Upper lobe of right lung (tissue), 1 donor: ENCODE measurements at regions not wholly inside any gene's neighbourhood (a gene's known extent, or its start where the extent isn't known, plus 50 kb on each side); places are given as distances from the start of the nearest gene placed in this dataset.

Experiments used
- ATAC-seq: fragments of 200-7000 bp; cut with Tn5 transposase; one replicate; pipeline ENCODE4 v1.9.1; 2020; ENCODE audit warnings: mild to moderate bottlenecking, moderate library complexity
- DNase-seq: peaks from one replicate; pipeline ENCODE4 v3.0.0-alpha.2; 2020
- H3K27ac ChIP-seq: fragments of 200-600 bp; one replicate; pipeline ENCODE4 v1.8.0; 2022
- H3K27me3 ChIP-seq: fragments of 200-600 bp; one replicate; pipeline ENCODE4 v1.8.0; 2022; ENCODE audit warnings: mild to moderate bottlenecking
- H3K36me3 ChIP-seq: fragments of 200-600 bp; one replicate; pipeline ENCODE4 v1.8.0; 2022
- H3K4me1 ChIP-seq: fragments of 200-600 bp; one replicate; pipeline ENCODE4 v1.8.0; 2022
- H3K4me3 ChIP-seq: fragments of 200-600 bp; one replicate; pipeline ENCODE4 v1.8.0; 2022; ENCODE audit warnings: mild to moderate bottlenecking
- H3K9me3 ChIP-seq: fragments of 200-600 bp; one replicate; pipeline ENCODE4 v1.8.0; 2022
- intact Hi-C: fragments of 100-400 bp; cut with DNase I; formaldehyde crosslinking; loops from one replicate; pipeline ENCODE4 v1.11.0; 2022
- TF ChIP-seq, protein P1 (sequence below): fragments of 200-600 bp; IDR thresholded peaks from one replicate; pipeline ENCODE4 v1.8.0; 2022; ENCODE audit warnings: antibody characterized with exemption
- donor health status: DM: no; HTN: yes; CAD: no; lungs with severe emphysema.

DNA sequence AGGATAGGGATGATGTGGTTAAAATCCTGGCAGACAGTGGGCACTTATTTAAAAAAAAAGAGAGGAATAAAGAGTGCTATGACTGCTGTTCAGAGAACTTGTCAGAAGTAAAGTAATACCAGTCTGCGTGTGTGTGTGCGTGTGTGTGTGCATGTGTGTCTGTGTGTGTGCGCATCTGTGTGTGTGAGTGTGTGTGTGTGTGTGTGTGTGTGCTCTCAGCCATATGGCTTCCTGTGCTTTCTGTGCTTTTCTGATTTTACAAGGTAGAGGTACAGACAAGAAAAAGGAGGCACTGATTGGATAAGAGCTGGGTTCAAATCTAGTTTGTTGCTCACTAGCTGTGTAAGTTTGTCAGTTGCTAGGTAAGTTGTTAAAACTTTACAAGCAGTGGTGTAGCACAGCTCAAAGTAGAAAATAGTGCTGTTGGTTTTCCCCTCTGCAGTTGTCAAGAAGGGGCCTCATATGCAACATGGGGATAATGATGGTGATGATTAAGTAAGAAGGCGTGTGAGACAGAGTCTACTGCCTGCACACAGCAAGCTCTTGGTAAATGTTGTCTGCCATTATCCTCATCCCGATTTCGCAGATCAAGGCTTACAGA, 155.3 kb upstream of the ZNF217 start:
- TF ChIP-seq, protein P1, sequence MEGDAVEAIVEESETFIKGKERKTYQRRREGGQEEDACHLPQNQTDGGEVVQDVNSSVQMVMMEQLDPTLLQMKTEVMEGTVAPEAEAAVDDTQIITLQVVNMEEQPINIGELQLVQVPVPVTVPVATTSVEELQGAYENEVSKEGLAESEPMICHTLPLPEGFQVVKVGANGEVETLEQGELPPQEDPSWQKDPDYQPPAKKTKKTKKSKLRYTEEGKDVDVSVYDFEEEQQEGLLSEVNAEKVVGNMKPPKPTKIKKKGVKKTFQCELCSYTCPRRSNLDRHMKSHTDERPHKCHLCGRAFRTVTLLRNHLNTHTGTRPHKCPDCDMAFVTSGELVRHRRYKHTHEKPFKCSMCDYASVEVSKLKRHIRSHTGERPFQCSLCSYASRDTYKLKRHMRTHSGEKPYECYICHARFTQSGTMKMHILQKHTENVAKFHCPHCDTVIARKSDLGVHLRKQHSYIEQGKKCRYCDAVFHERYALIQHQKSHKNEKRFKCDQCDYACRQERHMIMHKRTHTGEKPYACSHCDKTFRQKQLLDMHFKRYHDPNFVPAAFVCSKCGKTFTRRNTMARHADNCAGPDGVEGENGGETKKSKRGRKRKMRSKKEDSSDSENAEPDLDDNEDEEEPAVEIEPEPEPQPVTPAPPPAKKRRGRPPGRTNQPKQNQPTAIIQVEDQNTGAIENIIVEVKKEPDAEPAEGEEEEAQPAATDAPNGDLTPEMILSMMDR, result no peak
- no peak overlapping the region for H3K4me3 ChIP-seq
- no peak for DNase-seq
- no peak for ATAC-seq
- no peak overlapping the region for H3K27ac ChIP-seq
- H3K9me3 ChIP-seq, result no peaks in the 10 kb centered on the region
- no peaks in the 10 kb centered on the region for H3K27me3 ChIP-seq
- no peaks in the 10 kb centered on the region for H3K36me3 ChIP-seq
- intact Hi-C loops, result no loop called here
- H3K4me1 ChIP-seq, result peaks cover 17% of the 10 kb centered on the region

DNA sequence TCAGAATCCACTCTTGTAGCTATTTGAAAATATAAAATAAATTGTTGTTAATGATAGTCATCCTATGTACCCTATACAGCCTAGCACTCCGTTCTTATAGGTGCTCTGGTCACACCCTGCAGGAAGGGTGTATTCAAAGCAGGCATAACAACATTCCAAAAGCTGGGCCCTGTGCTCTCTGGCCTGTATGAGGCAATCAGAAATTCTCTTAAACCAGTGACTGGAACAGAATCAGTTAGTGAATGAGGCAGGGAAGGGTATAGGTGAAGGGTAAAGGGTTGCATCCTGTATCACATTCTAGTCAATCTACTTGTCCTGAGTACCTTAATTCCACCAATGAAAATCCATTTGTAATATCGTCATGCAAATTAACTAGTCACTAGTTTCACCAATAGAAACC, 154.5 kb upstream of the ZNF217 start:
- DNase-seq (no peak), ATAC-seq (no peak)
- intact Hi-C loops, result no loop called here
- Histone ChIP-seq H3K9me3 (no peaks in the 10 kb centered on the region), H3K4me1 (peaks cover 17% of the 10 kb centered on the region), H3K27ac (no peak overlapping the region), H3K27me3 (no peaks in the 10 kb centered on the region), H3K4me3 (no peak overlapping the region), H3K36me3 (no peaks in the 10 kb centered on the region)
- TF ChIP-seq, protein P1, result no peak

DNA sequence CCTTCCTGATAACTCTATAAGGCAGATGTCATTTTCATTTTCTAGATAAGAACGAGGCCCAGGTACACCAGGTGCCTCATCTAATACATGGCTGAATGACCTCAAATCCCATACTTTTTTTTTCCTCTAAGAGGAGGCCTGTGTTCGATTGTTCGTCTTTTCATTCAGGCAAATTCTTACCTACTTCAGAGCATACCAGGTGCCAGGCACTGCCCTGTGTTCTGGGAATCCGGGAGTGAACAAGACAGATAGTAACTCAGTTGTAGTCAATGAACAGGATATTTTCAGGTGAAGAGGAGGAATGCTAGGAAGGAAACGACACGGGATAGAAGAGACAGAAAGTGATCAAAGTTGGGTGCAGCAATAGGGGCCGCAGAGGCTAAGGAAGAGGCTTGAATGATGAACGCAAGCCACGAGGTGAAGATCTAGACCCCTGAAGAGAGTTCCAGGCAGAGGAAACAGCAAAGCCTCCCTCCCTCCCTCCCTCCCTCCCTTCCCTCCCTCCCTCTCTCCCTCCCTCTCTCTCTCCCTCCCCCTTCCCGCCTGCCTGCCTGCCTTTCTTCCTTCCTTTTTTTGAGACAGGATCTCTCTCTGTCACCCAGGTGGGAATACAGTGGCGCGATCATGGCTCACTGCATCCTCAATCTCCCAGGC, 150.1 kb upstream of the ZNF217 start:
- DNase-seq (no peak), ATAC-seq (no peak)
- TF ChIP-seq, protein P1, result no peak
- peaks cover 13% of the 10 kb centered on the region for H3K4me1 ChIP-seq
- H3K27me3 ChIP-seq, result no peaks in the 10 kb centered on the region
- no peaks in the 10 kb centered on the region for H3K9me3 ChIP-seq
- H3K27ac ChIP-seq, result no peak overlapping the region
- H3K4me3 ChIP-seq, result no peak overlapping the region
- intact Hi-C loops, result no loop called here
- H3K36me3 ChIP-seq, result no peaks in the 10 kb centered on the region

DNA sequence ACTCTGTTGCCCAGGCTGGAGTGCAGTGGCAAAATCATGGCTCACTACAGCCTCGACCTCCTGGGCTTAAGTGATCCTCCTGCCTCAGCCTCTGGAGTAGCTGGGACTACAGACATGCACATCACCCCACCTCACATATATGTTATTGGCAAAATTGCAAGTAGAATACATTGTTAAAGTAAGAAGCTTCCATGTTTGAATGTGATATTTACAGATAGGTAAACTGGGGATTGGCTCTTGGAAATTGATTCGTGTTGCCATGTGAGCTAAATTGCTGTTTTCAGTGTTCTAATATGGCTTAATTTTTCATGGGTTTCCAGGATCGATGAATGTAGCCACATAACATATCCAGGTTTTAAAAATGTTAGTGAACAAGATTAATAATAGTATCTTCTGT, 149.0 kb upstream of the ZNF217 start:
- TF ChIP-seq, protein P1, result no peak
- Histone ChIP-seq H3K36me3 (no peaks in the 10 kb centered on the region), H3K4me3 (no peak overlapping the region), H3K4me1 (peaks cover 18% of the 10 kb centered on the region), H3K27ac (no peak overlapping the region), H3K27me3 (no peaks in the 10 kb centered on the region), H3K9me3 (no peaks in the 10 kb centered on the region)
- DNase-seq (no peak), ATAC-seq (no peak)
- intact Hi-C loops, result no loop called here

DNA sequence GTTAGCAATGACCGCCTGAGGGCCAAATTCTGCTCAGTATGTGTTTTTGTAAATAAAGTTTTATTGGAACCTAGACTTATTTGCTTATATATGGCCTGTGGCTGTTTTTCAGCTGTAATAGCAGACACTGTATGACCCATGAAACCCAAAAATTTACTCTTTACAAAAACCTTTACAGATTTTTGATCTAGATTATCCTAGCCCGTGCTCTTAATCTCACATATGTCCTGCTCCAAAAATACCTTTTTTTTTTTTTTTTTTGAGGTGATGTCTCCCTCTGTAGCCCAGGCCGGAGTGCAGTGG, 148.0 kb upstream of the ZNF217 start:
- Histone ChIP-seq H3K9me3 (no peaks in the 10 kb centered on the region), H3K4me1 (peaks cover 28% of the 10 kb centered on the region), H3K27me3 (no peaks in the 10 kb centered on the region), H3K4me3 (no peak overlapping the region), H3K36me3 (no peaks in the 10 kb centered on the region), H3K27ac (no peak overlapping the region)
- intact Hi-C loops, result no loop called here
- ATAC-seq (no peak), DNase-seq (no peak)
- TF ChIP-seq, protein P1, result no peak
